GM12891 (cell line): ENCODE measurements at regions not wholly inside any gene's neighbourhood (a gene's known extent, or its start where the extent isn't known, plus 50 kb on each side); places are given as distances from the start of the nearest gene placed in this dataset.
A peak's percentile ranks its signal among the peaks of the same experiment; 100 is the strongest.

Source experiments
- DNase-seq: peaks from one replicate; pipeline ENCODE4 v3.0.0; 2011; ENCODE audit warnings: low spot score; ENCODE audit not compliant: insufficient read length
- FAIRE-seq: peaks from 2 replicates; lab custom pipeline; 2011; peaks lifted over from hg19 to GRCh38; lab: Jason Lieb, UNC
- PAX5 ChIP-seq: IDR thresholded peaks from 2 replicates; pipeline ENCODE4 v1.6.1; 2011; ENCODE audit warnings: low read length, moderate library complexity, mild to moderate bottlenecking; ENCODE audit not compliant: insufficient read depth, severe bottlenecking
- POLR2A ChIP-seq: IDR thresholded peaks from 2 replicates; pipeline ENCODE4 v1.6.1; 2011; ENCODE audit warnings: low read depth, low read length, control low read depth
- POLR2AphosphoS5 ChIP-seq: IDR thresholded peaks from 2 replicates; pipeline ENCODE4 v1.6.1; 2011; ENCODE audit warnings: low read depth, low read length, control low read depth
- POU2F2 ChIP-seq: IDR thresholded peaks from 2 replicates; pipeline ENCODE4 v1.6.1; 2011; ENCODE audit warnings: low read depth, mild to moderate bottlenecking, control low read depth, low read length, moderate library complexity
- SPI1 ChIP-seq: IDR thresholded peaks from 2 replicates; pipeline ENCODE4 v1.6.1; 2011; ENCODE audit warnings: low read depth, low read length, control low read depth
- TAF1 ChIP-seq: IDR thresholded peaks from 2 replicates; pipeline ENCODE4 v1.6.1; 2011; ENCODE audit warnings: low read depth, low read length, control low read depth

DNA sequence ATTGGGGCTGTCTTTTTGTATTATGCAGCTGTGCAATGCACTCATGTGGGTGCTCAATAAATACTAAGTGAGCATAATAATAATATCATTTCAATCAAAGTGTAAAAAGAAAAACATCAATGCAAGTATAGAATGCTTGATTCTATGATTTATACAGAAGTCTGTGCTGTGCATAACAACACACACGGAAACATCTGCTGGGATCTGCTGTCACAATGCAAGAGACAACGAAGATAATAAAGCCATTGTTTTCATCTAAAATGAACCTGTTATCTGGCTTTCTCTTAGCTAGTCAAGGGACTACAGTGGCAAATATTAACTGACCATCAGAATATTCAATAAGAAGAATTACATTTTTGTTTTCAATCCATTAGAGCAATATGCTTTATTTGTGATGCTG, 1156.9 kb upstream of the MAP3K7 start:
- DNase-seq (no peak), FAIRE-seq (no peak)
- TF ChIP-seq POLR2AphosphoS5 (no peak), POLR2A (no peak), POU2F2 (no peak), SPI1 (no peak), TAF1 (no peak), PAX5 (no peak)

- no peak for FAIRE-seq
- TF ChIP-seq POLR2A (no peak), POU2F2 (no peak)
- DNase-seq: no peak
Measured at GRCh38 chr6:91731939-91732338, 1145.1 kb upstream of the MAP3K7 start.

- TF ChIP-seq PAX5 (no peak), POLR2A (no peak), POU2F2 (no peak), POLR2AphosphoS5 (no peak), TAF1 (no peak), SPI1 (no peak)
- DNase-seq: no peak
- no peak for FAIRE-seq
Measured at GRCh38 chr6:91730710-91731109, 1143.8 kb upstream of the MAP3K7 start.

- FAIRE-seq (no peak), DNase-seq (no peak)
- TF ChIP-seq SPI1 (no peak), POLR2A (no peak), TAF1 (no peak), POU2F2 (no peak), PAX5 (no peak), POLR2AphosphoS5 (no peak)
Measured at GRCh38 chr6:91720324-91720723, 1133.5 kb upstream of the MAP3K7 start.

DNA sequence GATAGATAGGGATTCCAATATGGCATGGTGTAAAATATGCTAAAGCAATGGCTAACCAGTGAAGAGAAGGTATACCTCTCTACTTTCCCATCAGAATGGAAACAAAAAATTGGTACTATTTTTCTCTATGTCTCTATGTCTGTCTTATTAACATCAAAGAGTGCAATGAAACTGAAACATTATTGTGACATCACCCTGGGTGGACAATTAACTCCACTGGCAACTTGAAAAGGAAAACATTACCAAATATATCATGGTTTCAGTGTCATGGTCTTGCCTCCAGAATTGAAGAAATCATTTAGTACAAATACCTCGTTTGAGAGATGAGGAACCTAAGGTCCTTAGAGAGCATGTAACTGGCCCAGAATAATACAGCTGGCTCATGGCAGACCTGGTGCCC, 1132.5 kb upstream of the MAP3K7 start:
- DNase-seq (no peak), FAIRE-seq (no peak)
- TF ChIP-seq TAF1 (no peak), POLR2A (no peak), PAX5 (no peak), POU2F2 (no peak), SPI1 (no peak), POLR2AphosphoS5 (no peak)

DNA sequence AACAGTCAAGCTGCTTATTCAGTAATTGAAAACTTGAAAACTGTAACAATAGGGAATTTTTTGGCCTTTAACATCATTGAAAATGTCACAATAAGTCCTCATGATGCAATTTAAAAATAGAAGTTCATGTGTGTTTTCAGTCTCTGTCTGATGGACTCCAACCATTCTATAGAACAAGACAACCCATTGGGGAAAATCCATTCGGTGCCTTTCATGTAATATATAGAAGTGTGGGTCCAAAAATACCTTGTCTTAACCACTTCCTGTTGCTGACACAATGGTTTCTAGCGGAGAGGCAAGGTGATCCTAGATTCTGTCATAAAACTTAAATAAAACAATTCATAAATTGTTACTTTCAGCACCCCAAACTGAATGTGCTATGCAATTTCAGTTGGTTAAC, 1131.3 kb upstream of the MAP3K7 start:
- TF ChIP-seq TAF1: no peak
- TF ChIP-seq SPI1: peak; percentile 29; the same call in 1 of the 2 replicates
- TF ChIP-seq PAX5: no peak
- TF ChIP-seq POLR2AphosphoS5: no peak
- TF ChIP-seq POU2F2: no peak
- no peak for TF ChIP-seq POLR2A
- DNase-seq: no peak
- FAIRE-seq: no peak

DNA sequence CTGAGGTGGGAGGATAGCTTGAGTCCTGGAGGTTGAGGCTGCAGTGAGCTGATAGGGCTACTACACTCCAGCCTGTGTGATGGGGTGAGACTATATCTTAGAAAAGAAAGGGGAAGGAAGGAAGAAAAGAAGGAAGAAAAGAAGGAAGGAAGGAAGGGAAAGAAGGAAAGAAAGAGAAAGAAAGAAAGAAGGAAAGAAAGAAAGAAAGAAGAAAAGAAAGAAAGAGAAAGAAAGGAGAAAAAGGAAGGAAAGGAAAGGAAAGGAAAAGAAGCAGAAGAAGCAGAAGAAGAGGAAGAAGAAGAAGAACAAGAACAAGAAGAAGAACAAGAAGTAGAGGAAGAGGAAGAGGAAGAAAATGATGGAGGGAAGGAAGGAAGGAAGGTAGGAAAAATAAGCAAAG, 1130.2 kb upstream of the MAP3K7 start:
- no peak for TF ChIP-seq POLR2A
- TF ChIP-seq SPI1: no peak
- no peak for TF ChIP-seq TAF1
- TF ChIP-seq POU2F2: no peak
- no peak for TF ChIP-seq PAX5
- TF ChIP-seq POLR2AphosphoS5: no peak
- FAIRE-seq: no peak
- DNase-seq: no peak

DNA sequence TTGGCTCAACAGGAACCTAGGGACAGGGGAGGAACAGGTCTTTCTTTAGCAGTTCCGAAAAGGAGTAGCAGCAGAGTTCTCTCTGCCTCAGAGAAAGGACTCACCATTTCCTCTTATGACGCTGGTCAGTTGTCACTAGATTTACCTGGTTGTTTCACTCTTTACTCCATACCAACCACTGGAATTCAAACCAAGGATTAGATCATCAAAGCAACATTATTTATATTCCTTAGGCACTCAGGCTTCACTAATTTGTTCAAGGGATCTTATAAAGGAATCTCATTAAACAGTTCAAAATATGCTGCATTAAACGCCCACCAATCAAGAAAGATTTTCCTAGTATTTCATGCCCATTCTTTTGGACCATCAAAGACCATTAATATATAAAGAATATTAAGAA, 1129.5 kb upstream of the MAP3K7 start:
- TF ChIP-seq PAX5 (no peak), POLR2A (no peak), POU2F2 (no peak), POLR2AphosphoS5 (no peak), TAF1 (no peak), SPI1 (no peak)
- DNase-seq: no peak

DNA sequence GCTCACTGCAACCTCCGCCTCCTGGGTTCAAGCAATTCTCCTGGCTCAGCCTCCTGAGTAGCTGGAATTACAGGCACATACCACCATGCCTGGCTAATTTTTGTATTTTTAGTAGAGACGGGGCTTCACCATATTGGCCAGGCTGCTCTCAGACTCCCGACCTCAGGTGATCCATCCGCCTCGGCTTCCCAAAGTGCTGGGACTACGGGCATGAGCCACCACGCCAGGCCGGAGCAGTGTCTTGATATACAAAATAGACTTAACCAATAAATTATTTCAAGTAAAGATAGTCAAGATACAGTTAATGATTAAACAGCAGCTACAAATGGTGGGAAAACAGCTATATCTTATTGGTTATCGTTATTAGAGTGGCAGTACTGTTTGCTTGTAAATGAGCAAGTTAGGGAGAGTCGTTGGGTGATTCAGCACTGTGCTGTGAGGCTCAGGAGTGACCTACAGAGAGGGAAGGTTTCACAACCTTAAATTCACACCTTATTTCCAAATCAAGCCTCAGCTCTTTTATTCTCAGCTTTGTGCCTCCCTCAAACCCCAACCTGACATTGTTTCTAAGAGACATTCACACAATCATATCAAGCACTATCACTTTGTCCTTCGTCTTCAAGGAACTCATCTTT, 1128.4 kb upstream of the MAP3K7 start:
- DNase-seq (no peak), FAIRE-seq (no peak)
- no peak for TF ChIP-seq POU2F2
- no peak for TF ChIP-seq TAF1
- no peak for TF ChIP-seq SPI1
- TF ChIP-seq PAX5: no peak
- no peak for TF ChIP-seq POLR2A
- no peak for TF ChIP-seq POLR2AphosphoS5

More for the DNA sequence above, 1129.5 kb upstream of the MAP3K7 start:
- no peak for FAIRE-seq

DNA sequence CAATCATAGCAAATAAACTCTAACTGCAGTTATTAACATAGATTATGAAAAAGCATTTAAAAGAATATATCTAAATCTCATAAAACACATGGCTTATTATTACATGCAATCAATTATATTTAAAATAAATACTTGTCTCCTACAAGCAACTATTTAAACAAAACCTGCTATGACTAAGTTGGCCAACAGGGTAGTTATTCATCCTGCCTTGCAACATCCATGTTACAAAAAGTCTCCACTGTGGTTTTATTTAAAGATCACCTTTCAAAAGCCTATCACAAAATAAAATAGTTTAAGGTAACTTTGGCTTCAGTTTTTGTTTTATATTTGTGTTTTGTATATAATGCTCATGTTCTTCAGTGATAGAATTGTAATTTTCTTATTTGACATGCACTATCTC, 1127.0 kb upstream of the MAP3K7 start:
- DNase-seq (no peak), FAIRE-seq (no peak)
- TF ChIP-seq POLR2A (no peak), TAF1 (no peak), PAX5 (no peak), SPI1 (no peak), POU2F2 (no peak), POLR2AphosphoS5 (no peak)
